Karpas-422 (cell line): ENCODE measurements at regions not wholly inside any gene's neighbourhood (a gene's known extent, or its start where the extent isn't known, plus 50 kb on each side); places are given as distances from the start of the nearest gene placed in this dataset. TPM values are rescaled to one million over a fixed set of nuclear protein-coding genes. Genes with fewer than 3 reads are reported as not detected.

Experiments
- small RNA-seq: library from RNA; depleted of rRNA; stranded (forward); fragments of <200 nt; gene quantifications from one replicate; pipeline ENCODE3, GENCODE V24; 2014

Small RNAs in the stretch of these regions (small RNA-seq; reads per million reads assigned to genes)
- gene RN7SL422P, result not detected
